Neural cell (in vitro differentiated cells): ENCODE measurements at regions not wholly inside any gene's neighbourhood (a gene's known extent, or its start where the extent isn't known, plus 50 kb on each side); places are given as distances from the start of the nearest gene placed in this dataset.

ENCODE experiments used
- H2AFZ ChIP-seq: fragments of 200-600, 300-800 bp; sonication (generic), shearing (Covaris generic); 2 replicates; pipeline ENCODE4 v1.6.0; 2014; ENCODE audit warnings: low read depth, mild to moderate bottlenecking, antibody characterized with exemption, low read length, moderate library complexity
- H3F3A ChIP-seq: fragments of 200-600 bp; shearing (Covaris generic); 2 replicates; pipeline ENCODE4 v1.6.1; 2016; ENCODE audit warnings: mild to moderate bottlenecking, moderate library complexity, mixed read lengths, antibody characterized with exemption, low read length; ENCODE audit not compliant: insufficient read depth, poor library complexity, severe bottlenecking
- H3K27ac ChIP-seq: fragments of 200-600, 300-800 bp; sonication (generic), shearing (Covaris generic); 2 replicates; pipeline ENCODE4 v1.5.1; 2014; ENCODE audit warnings: mild to moderate bottlenecking, low read length, moderate library complexity
- H3K27me3 ChIP-seq: fragments of 300-800, 200-600 bp; sonication (generic), shearing (Covaris generic); 2 replicates; pipeline ENCODE4 v1.6.0; 2014; ENCODE audit warnings: mild to moderate bottlenecking, low read depth, low read length, moderate library complexity; ENCODE audit not compliant: insufficient read depth
- H3K36me3 ChIP-seq: fragments of 300-800, 200-600 bp; sonication (generic), shearing (Covaris generic); 2 replicates; pipeline ENCODE4 v1.5.1; 2014; ENCODE audit warnings: mild to moderate bottlenecking, antibody characterized with exemption, low read length, moderate library complexity; ENCODE audit not compliant: insufficient read depth
- H3K4me2 ChIP-seq: fragments of 300-800, 200-600 bp; sonication (generic), shearing (Covaris generic); 2 replicates; pipeline ENCODE4 v1.6.0; 2014; ENCODE audit warnings: mild to moderate bottlenecking, low read length
- H3K4me3 ChIP-seq: fragments of 300-800, 200-600 bp; sonication (generic), shearing (Covaris generic); 2 replicates; pipeline ENCODE4 v1.5.1; 2014; ENCODE audit warnings: mild to moderate bottlenecking, low read length, moderate library complexity
- H3K79me2 ChIP-seq: fragments of 200-600 bp; shearing (Covaris generic); replicated peaks from 2 replicates; pipeline ENCODE4 v1.6.0; 2014; ENCODE audit warnings: mild to moderate bottlenecking, low read length, moderate library complexity; ENCODE audit not compliant: insufficient read depth
- H3K9ac ChIP-seq: fragments of 300-800, 200-600 bp; sonication (generic), shearing (Covaris generic); 2 replicates; pipeline ENCODE4 v1.6.1; 2016; ENCODE audit warnings: mild to moderate bottlenecking, low read length, mixed read lengths
- H3K9me2 ChIP-seq: fragments of 200-600 bp; shearing (Covaris generic); 2 replicates; pipeline ENCODE4 v1.6.1; 2016; ENCODE audit warnings: mild to moderate bottlenecking, low read length, mixed read lengths; ENCODE audit not compliant: insufficient read depth
- H3K9me3 ChIP-seq: fragments of 200-600, 300-800 bp; sonication (generic), shearing (Covaris generic); 2 replicates; pipeline ENCODE4 v1.6.1; 2016; ENCODE audit warnings: mild to moderate bottlenecking, mixed run types, low read length, moderate library complexity, mixed read lengths
- H4K20me1 ChIP-seq: fragments of 200-600 bp; shearing (Covaris generic); 2 replicates; pipeline ENCODE4 v1.6.1; 2016; ENCODE audit warnings: mild to moderate bottlenecking, mixed run types; ENCODE audit not compliant: insufficient read depth
- CTCF ChIP-seq: fragments of 450-650 bp; IDR thresholded peaks from 2 replicates; pipeline ENCODE4 v1.5.1; 2014; ENCODE audit warnings: antibody characterized with exemption, mild to moderate bottlenecking, moderate library complexity; ENCODE audit not compliant: poor library complexity, severe bottlenecking
- EP300 ChIP-seq: fragments of 450-650 bp; conservative IDR thresholded peaks from 2 replicates; pipeline ENCODE4 v1.6.1; 2014; ENCODE audit warnings: antibody characterized with exemption, mild to moderate bottlenecking, moderate library complexity; ENCODE audit not compliant: poor library complexity, severe bottlenecking
- EZH2 ChIP-seq: fragments of 200-600, 300-800 bp; shearing (Covaris generic), sonication (generic); IDR thresholded peaks from 2 replicates; pipeline ENCODE4 v1.6.1; 2014; ENCODE audit warnings: antibody characterized with exemption, low read length, borderline replicate concordance, mild to moderate bottlenecking; ENCODE audit not compliant: insufficient read depth, poor library complexity, severe bottlenecking
- MXI1 ChIP-seq: fragments of 450-650 bp; conservative IDR thresholded peaks from 2 replicates; pipeline ENCODE4 v1.6.1; 2014; ENCODE audit warnings: antibody characterized with exemption, mild to moderate bottlenecking; ENCODE audit not compliant: poor library complexity, severe bottlenecking
- POLR2AphosphoS5 ChIP-seq: IDR thresholded peaks from 2 replicates; pipeline ENCODE4 v1.6.1; 2012
- RAD21 ChIP-seq: fragments of 450-650 bp; conservative IDR thresholded peaks from 2 replicates; pipeline ENCODE4 v1.6.1; 2014; ENCODE audit warnings: antibody characterized with exemption, mild to moderate bottlenecking, moderate library complexity
- REST ChIP-seq: IDR thresholded peaks from 2 replicates; pipeline ENCODE4 v1.6.1; 2012; ENCODE audit warnings: borderline replicate concordance
- SMC3 ChIP-seq: fragments of 450-650 bp; conservative IDR thresholded peaks from 2 replicates; pipeline ENCODE4 v1.6.1; 2014; ENCODE audit warnings: antibody characterized with exemption, mild to moderate bottlenecking, moderate library complexity; ENCODE audit not compliant: poor library complexity
- TAF1 ChIP-seq: IDR thresholded peaks from 2 replicates; pipeline ENCODE4 v1.6.1; 2012; ENCODE audit warnings: low read depth

- no peak overlapping the region for H2AFZ ChIP-seq
- no peaks in the 10 kb centered on the region for H3K36me3 ChIP-seq
- no peak overlapping the region for H3K9ac ChIP-seq
- H3F3A ChIP-seq = no peaks in the 10 kb centered on the region
- H3K27me3 ChIP-seq = no peaks in the 10 kb centered on the region
- no peak for TF ChIP-seq EZH2
- TF ChIP-seq MXI1 = no peak
- no peak for TF ChIP-seq RAD21
- no peak for TF ChIP-seq POLR2AphosphoS5
- no peak for TF ChIP-seq CTCF
- no peak for TF ChIP-seq SMC3
- TF ChIP-seq REST = no peak
- no peak for TF ChIP-seq EP300
- TF ChIP-seq TAF1 = no peak
- H3K79me2 ChIP-seq = no peaks in the 10 kb centered on the region
- no peak overlapping the region for H3K4me2 ChIP-seq
- H3K4me3 ChIP-seq = no peak overlapping the region
- H3K9me2 ChIP-seq = no peaks in the 10 kb centered on the region
- H3K9me3 ChIP-seq = no peaks in the 10 kb centered on the region
- no peaks in the 10 kb centered on the region for H4K20me1 ChIP-seq
- no peak overlapping the region for H3K27ac ChIP-seq
Measured at GRCh38 chr20:40893610-40894236, 134.9 kb upstream of the TOP1 start.

- H3K9ac ChIP-seq = no peak overlapping the region
- H3K9me3 ChIP-seq = no peaks in the 10 kb centered on the region
- H3K27me3 ChIP-seq = no peaks in the 10 kb centered on the region
- no peak overlapping the region for H3K4me2 ChIP-seq
- TF ChIP-seq EP300 (no peak), SMC3 (no peak), RAD21 (no peak), EZH2 (no peak), REST (no peak), MXI1 (no peak), TAF1 (no peak), POLR2AphosphoS5 (no peak), CTCF (no peak)
- no peaks in the 10 kb centered on the region for H4K20me1 ChIP-seq
- no peak overlapping the region for H2AFZ ChIP-seq
- H3K27ac ChIP-seq = no peak overlapping the region
- no peaks in the 10 kb centered on the region for H3F3A ChIP-seq
- H3K9me2 ChIP-seq = no peaks in the 10 kb centered on the region
- H3K79me2 ChIP-seq = no peaks in the 10 kb centered on the region
- H3K36me3 ChIP-seq = no peaks in the 10 kb centered on the region
- H3K4me3 ChIP-seq = no peak overlapping the region
Measured at GRCh38 chr20:40894237-40894630, 134.4 kb upstream of the TOP1 start.
